ENCODE measurements at regions not wholly inside any gene's neighbourhood (a gene's known extent, or its start where the extent isn't known, plus 50 kb on each side); places are given as distances from the start of the nearest gene placed in this dataset.
A peak's percentile ranks its signal among the peaks of the same experiment; 100 is the strongest.

GRCh38 chrX:79704325-79704724, 310.2 kb upstream of the TBX22 start:
- TF ChIP-seq GATA2 (IDR thresholded peaks at IDR 0.05; ENCODE audit: low read depth, low read length) = no peak
- TF ChIP-seq GATA3 (IDR thresholded peaks at IDR 0.05; ENCODE audit: low read depth, low read length) = peak; percentile 74

GRCh38 chrX:79708581-79708980, 306.0 kb upstream of the TBX22 start:
- TF ChIP-seq GATA3 (IDR thresholded peaks at IDR 0.05; ENCODE audit: low read depth, low read length) (no peak), GATA2 (IDR thresholded peaks at IDR 0.05; ENCODE audit: low read depth, low read length) (no peak)

DNA sequence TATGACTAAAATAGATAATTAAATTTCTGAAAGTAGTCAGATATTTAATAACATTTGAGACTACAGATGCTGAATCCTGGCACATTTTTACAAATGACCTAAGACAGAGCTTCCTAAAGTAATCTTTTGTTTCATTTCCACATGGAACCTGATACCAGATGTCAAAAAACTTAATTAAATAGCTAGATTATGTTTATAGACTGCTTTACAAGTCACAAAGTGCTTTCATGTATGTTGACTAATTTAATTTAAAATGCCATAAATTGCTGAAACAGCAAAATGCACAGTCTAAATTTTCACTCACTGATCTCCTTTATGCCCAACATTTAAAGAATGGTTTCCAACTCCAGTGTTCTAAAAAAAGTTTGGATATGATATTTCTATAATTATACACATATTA, 299.1 kb upstream of the TBX22 start:
- no peak for TF ChIP-seq GATA3 (IDR thresholded peaks at IDR 0.05; ENCODE audit: low read depth, low read length)
- TF ChIP-seq GATA2 (IDR thresholded peaks at IDR 0.05; ENCODE audit: low read depth, low read length) = no peak

DNA sequence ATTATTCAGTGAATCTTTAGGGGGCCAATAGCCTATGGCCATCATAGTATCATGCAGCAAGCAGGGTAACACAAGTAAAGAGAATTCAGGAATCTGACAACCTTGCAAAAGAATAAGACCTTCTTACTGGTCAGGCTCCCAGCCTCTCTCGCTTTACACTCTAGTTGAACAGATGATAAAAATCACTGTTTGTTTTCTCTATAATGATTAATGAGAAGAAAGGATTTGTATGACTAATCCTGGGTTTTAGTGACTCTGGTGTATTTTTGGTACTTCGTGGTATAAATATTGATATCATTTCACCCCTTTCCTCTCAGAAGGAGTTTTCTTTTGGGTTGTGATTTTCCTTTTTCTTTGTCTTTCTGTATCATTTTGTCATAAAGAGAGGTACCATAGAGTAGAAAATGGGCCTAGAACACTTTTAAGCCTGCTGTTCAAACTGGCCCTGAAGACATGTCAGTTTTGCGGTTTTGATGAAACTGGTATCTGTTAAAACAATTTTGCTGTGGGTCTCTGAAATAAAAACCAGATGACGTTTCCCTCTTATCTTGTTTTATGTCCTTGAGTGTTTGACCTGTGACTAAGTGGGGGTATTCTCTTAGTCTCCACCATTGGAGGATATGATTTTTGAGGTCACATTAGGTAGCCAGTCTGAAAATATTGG, 294.9 kb upstream of the TBX22 start:
- TF ChIP-seq GATA3 (IDR thresholded peaks at IDR 0.05; ENCODE audit: low read depth, low read length) (no peak), GATA2 (IDR thresholded peaks at IDR 0.05; ENCODE audit: low read depth, low read length) (no peak; the same call in 1 of the 2 replicates)

DNA sequence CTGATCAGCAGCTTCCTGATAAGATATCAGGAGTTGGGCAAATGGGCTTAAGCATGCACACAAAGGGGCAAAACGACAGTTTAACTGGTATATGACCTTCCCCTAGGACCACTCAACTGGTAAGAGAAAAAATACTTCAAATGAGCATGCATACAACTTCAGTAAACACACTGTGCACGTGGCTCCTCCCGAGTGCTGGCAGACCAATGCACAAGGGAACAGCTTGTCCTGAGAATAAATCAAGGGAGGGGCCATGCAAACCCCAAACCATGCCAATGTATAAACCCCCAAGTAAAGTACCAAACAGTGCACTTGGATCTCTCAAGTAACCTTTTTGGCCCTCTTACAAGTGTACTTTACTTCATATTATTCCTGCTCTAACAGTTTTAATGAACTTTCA, 293.3 kb upstream of the TBX22 start:
- TF ChIP-seq GATA3 (IDR thresholded peaks at IDR 0.05; ENCODE audit: low read depth, low read length) (no peak), GATA2 (IDR thresholded peaks at IDR 0.05; ENCODE audit: low read depth, low read length) (no peak)

- TF ChIP-seq GATA2 (IDR thresholded peaks at IDR 0.05; ENCODE audit: low read depth, low read length) = no peak
- no peak for TF ChIP-seq GATA3 (IDR thresholded peaks at IDR 0.05; ENCODE audit: low read depth, low read length)
Observed at GRCh38 chrX:79728421-79728820, 286.1 kb upstream of the TBX22 start.

Measured in SH-SY5Y (cell line).